ENCODE measurements at regions not wholly inside any gene's neighbourhood (a gene's known extent, or its start where the extent isn't known, plus 50 kb on each side); places are given as distances from the start of the nearest gene placed in this dataset.

DNA sequence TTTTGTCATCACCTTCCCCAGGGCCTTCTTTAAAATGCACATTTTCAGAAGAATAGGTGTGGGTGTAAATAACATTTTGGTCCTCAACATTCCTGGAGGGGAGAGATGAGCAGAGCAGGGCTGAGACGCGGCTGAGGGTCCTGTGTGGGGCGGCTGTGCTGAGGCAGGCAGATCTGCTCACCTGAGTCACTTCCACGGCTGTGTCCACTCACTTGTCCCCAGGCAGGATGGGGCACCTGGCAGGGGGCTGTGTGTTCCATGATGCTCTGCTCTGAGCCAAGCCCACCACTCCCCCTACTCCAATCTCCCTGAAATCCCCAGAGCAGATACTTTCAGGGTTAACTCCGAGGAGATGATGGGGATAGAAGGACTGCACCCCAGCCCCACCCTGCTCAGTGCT lies 93.8 kb downstream of the GLRX3 start:
- DNase-seq (ENCODE audit: low read depth), result no peak

GRCh38 chr10:130230611-130231010 lies 94.4 kb downstream of the GLRX3 start:
- DNase-seq (ENCODE audit: low read depth), result no peak

GRCh38 chr10:130231251-130231741 lies 95.1 kb downstream of the GLRX3 start:
- DNase-seq (ENCODE audit: low read depth), result no peak

GRCh38 chr10:130232166-130233034 lies 96.2 kb downstream of the GLRX3 start:
- no peak for DNase-seq (ENCODE audit: low read depth)

DNA sequence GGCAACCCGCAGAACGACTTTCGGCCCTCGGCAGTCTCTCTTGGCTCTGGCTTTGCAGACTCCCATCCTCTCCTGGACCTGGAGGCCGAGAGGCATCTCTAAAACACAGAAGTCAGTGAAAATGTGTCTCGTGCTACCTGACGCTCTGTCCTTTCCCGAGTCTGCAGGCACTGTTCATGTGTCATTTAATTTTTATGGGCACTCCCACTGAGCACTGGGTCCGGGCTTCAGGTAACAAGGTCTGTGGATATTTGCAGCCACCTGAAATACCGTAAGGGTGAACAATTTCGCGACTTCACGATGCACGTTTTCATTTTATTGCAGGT lies 96.8 kb downstream of the GLRX3 start:
- no peak for DNase-seq (ENCODE audit: low read depth)

DNA sequence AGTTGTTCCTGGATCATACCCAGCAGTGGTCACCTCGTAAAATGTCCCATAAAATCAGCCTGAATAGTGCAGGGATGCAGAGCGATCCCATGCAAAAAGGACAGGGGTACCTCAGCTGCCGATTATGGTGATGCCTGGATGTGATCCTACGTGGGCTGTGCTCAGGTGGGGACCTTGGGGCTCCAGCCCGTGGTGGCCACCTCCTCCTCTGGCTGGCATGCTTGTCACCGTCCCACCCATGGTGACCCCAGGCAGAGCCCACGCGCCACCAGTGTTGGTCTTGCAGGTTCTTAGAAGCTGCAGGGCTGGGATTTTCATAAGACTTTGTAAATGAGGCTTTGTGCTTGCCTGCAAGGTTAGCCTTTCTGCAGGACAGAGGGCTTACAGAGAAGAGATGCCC lies 97.2 kb downstream of the GLRX3 start:
- no peak for DNase-seq (ENCODE audit: low read depth)

GRCh38 chr10:130234171-130234965 lies 98.2 kb downstream of the GLRX3 start:
- no peak for DNase-seq (ENCODE audit: low read depth)

DNA sequence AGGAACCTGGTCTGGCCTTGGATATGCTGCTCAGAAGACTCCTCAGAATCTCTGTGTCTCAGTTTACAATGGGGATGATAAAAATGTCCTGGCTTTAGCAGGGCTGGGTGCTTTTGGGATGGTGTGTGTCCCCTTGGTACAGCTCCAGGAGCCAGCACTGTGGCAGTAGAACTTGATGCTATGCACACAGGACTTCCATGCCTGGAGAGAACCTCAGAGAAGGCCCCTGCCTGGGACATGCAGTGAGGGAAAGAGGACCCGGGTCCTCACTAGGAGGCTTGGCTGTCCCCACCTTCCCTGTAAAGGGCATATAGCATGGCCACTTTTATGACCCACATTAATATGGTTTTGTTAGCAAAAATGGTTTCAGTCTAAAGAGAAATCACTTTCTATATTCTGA lies 100.5 kb downstream of the GLRX3 start:
- DNase-seq (ENCODE audit: low read depth), result no peak

DNA sequence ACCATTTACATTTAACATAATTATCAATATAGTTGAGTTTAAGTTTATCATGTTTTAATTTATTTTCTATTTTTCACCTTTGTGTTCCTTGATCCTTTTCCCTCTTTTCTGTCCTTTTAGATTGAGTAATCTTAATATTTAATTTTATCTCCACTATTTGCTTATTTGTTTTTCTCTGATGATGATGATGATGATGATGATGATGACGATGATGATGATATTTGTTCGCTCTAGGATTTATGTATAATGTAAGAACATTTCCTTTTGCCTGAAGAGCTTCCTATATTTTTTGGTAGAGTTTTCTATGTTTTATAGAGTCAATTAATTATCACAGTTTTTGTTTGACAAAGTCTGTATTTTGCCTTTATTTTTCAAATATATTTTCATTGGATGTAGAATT lies 104.2 kb downstream of the GLRX3 start:
- no peak for DNase-seq (ENCODE audit: low read depth)

- DNase-seq (ENCODE audit: low read depth), result no peak
Observed at GRCh38 chr10:130242513-130242912, 106.3 kb downstream of the GLRX3 start.

GRCh38 chr10:130243015-130243414 lies 106.8 kb downstream of the GLRX3 start:
- no peak for DNase-seq (ENCODE audit: low read depth)

DNA sequence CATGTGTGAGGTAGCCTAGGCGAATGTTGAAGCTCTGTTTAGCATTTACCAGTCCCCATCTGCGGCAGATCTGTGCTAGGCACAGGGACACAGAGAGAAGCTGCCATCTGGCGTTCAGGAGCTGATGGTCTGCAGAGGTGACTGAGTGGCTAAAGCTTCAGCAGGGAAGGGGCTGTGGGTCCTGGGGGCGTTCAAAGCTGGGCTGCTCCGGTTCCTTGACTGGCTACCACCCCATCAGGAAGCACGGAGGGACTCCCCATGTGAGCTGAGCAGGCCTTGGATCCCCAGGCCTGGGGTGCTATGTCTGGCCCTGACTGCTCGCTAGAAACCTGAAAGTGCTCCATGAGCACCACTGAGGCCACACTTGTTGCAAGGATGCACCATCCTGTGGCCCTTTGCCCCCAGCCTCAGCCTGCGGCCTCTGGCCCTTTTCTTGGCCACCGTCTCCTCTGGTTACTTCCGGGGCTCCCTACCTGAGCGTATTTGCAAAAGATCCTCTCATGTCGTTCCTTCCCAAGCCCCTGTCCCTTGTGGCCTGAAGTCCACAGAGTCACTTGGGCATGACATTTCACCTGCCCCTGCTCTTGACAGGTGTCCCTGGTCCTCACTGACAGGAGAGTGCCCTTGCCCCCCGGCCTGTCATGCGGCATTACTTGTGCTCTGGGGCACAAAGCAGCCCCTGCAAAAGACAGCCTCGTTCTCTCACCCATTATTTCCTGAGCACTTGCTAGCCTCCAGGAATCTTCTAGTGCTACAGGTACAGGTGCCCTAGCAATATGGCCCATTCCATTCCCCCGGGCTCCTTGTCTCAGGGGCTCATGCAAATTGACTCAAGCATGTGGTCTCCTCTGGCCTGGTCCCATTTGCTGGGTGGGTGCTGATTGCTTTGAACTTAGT lies 108.1 kb downstream of the GLRX3 start:
- DNase-seq (ENCODE audit: low read depth), result no peak

- no peak for DNase-seq (ENCODE audit: low read depth)
Observed at GRCh38 chr10:130244928-130245495, 108.8 kb downstream of the GLRX3 start.

DNA sequence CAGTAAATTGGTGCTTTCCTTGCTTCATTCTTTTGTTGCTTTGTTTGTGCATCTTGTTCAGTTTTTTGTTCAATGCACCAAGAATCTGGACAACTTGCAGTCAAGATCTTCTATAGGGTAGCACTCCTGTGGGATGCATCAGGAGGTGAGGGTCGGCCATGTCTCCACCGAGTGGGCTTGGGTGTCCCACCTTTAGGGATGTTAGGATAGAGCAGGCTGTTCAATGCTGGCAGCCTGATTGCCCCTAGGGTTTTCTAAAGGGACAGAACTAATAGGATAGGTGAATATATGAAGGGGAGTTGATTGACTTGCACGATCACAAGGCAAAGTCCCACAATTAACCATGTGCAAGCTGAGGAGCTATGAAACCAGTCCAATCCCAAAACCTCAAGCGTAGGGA lies 109.9 kb downstream of the GLRX3 start:
- no peak for DNase-seq (ENCODE audit: low read depth)

- DNase-seq (ENCODE audit: low read depth), result no peak
Observed at GRCh38 chr10:130250127-130250526, 113.9 kb downstream of the GLRX3 start.

- DNase-seq (ENCODE audit: low read depth), result no peak
Observed at GRCh38 chr10:130251766-130252165, 115.6 kb downstream of the GLRX3 start.

DNA sequence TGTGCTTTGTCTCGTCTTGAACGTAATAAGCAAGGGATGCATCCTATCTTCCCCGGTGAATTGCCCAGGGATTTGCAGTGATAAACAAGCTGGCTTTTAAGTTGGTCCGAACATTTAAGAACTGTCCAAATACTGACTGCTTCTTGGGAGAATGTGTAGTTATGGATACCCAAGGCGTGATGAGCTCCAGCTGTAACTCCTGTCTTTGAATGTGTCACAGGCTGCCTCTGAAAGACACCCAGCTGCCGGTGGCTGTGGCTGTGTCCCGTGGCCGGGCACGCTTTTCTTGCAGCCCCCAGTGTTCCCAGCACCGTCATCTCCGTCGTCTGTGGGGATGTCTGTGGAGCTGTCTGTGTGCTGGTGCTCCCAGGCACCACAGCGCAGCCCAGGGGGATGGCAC lies 118.1 kb downstream of the GLRX3 start:
- DNase-seq (ENCODE audit: low read depth), result no peak

GRCh38 chr10:130254662-130255061 lies 118.5 kb downstream of the GLRX3 start:
- DNase-seq (ENCODE audit: low read depth), result no peak

GRCh38 chr10:130255777-130256176 lies 119.6 kb downstream of the GLRX3 start:
- no peak for DNase-seq (ENCODE audit: low read depth)

GRCh38 chr10:130257897-130258296 lies 121.7 kb downstream of the GLRX3 start:
- no peak for DNase-seq (ENCODE audit: low read depth)

DNA sequence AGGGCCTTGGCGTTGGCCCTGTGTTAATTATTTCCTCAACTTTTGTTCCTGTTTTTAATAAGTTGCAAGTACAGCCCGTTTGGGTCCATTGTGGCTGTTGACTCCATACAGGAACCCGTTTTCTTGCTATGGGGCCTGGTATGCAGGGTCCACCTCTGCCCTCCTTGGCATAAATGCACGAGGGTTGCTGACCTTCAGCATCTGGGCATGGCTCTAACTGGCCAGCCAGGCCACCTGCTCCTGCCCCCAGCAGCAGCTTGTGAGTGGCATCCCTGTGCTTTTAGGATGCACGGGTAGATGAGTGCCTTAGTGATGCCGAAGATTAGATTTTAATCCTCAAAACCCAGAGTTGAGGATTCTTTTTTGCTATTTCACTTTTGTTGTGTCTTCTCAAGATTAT lies 123.2 kb downstream of the GLRX3 start:
- DNase-seq (ENCODE audit: low read depth), result no peak

DNA sequence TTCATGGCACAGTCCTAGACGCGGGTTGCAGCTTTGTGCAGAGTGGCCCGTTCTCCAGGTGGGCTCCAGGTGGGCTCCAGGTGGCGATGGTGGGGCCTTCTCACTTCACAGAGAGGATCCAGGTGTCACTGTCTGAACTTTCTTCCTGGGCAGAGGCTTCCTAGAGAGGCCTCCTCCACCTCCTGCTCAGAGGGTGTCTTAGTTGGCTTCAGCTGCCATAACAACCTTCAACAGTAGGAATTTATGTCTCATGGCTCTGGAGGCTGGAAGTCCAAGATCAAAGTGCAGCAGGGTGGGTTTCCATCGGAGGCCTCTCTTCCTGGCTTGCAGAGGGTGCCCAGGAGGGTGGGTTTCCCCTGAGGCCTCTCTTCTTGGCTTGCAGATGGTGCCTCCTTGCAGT lies 125.1 kb downstream of the GLRX3 start:
- no peak for DNase-seq (ENCODE audit: low read depth)

Data from amniotic epithelial cell (primary cell).